HuH-7 (cell line): ENCODE measurements at regions not wholly inside any gene's neighbourhood (a gene's known extent, or its start where the extent isn't known, plus 50 kb on each side); places are given as distances from the start of the nearest gene placed in this dataset.
"Not testable (repeated sequence)": the region's sequence is repeated elsewhere in the genome, so short reads cannot be mapped to it uniquely, and the experiment has no call there.

ENCODE experiments used
- DNase-seq: peaks from one replicate; pipeline ENCODE4 v3.0.0; 2011; ENCODE audit warnings: low spot score

DNA sequence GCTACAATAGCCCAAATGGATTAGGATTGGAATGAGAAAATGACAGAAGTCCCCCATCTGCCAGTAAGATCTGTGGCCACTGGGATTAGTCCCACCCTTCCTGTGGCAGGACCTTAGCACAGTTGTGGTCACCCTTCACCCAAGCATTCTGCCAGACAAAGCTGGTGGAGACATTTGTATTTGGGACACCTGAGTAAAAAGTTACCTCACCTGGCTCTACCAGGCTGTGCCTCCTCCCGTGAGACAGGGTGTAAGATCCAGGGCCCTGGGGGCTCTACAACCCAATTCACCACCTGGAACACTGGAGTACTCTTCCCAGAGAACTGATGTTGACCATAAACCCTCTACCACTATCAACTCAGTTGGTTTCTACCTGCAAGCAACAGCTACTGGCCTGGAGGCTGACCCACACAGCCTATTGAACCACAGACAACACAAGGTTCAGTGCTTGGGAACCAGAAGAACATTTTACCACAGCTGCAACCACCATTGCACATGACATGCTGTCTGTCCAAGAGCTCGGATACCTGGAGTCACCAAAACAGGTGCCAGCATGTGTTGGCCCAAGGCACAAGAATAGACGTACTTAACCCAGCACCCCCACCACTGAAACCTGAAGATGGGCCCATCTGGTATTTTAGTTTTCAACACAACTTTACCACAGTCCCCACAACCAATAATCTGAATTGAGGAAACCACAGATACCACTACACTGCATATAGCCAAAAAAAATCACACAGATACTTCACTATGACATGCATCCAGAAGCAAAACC is 1686.7 kb downstream of the SI start:
- DNase-seq = no peak

DNA sequence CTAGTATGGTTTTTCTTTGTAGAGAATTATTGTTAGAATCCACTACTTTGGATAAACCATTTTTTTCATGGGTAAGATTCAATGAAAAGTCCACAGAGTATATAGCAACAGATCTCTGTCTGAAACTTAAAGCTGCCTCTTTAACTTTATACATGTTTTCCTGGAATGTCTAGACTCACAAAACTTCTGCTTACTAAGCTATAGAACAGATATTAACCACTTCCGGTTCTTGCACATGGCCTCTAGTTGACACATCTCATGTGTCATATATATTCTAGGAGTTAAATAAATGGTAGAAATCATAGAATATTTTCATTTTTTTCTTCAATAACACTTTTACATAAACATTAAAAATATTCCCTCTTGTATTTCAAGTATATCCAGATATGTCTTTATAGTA is 1693.9 kb downstream of the SI start:
- DNase-seq = no peak

DNA sequence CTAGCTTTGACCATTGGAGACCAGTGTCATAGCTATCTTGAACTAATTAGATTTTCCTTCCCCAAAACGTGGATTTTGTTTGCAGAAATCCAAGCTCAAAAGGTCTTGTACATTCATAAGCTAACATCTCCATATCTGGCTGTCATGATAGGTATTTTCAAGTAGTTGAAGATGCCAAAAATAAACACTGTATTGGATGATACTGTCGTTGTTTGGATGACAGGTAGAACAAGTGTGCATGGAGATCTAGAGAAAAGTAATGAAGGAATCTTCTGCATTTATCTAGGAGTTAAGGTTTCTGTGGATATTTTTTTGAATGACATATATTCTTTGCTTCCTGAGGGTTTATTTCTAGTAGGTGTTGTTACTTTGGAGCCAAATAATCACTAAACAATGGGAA is 1696.1 kb downstream of the SI start:
- DNase-seq = no peak

DNA sequence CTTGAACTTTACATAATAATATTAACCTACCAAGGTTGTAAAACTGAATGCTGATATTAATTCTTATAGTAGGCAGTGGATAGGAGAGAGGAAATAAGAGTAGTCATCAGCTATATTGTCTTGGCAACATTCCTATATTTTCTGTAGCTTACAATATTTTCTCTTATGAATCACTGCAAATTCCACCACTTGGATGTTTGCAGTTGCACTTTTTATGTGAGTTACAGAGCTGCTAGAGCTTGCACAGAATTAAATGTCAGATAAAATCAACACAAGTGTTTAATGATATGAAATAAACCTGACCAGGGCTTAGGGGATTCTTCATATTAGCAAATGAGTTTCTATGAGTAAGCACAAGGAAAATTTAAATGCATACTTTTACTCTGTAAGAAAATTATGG is 1710.1 kb downstream of the SI start:
- no peak for DNase-seq

DNA sequence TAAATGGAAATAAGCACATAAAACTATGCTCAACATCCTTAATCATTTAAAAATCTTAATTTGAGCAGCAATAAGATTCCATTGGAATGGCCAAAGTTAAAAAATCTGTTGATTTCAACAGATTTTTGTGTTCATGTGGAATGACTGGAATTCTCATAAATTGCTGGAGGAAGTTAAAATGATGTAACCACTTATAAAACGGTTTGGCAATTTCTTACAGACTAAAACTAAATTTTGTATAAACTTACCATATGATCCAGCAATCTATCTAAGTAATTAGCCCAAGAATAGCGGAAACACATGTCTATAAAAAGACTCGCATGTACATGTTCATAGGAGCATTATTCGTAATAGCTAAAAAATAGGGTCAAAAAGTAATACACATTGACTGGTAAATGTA is 1713.6 kb downstream of the SI start:
- no peak for DNase-seq

DNA sequence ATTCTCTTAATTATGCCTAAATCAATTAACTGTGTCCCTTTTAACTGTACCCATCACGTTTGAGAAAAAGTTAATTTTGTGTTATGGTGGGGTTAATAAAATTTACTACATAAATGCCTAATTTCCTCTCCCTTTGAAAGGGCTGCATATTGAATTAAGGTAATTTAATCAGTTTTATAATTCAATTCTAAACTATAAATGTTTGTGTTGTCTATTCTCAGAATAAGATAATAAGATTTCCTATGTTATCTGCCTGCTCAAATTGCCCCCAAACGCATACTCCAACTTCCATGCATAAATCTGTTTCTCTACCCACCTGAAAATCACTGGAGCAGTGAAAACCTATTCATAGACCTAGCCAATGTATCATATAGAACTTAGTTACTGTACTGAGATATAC is 1716.1 kb downstream of the SI start:
- no peak for DNase-seq

DNA sequence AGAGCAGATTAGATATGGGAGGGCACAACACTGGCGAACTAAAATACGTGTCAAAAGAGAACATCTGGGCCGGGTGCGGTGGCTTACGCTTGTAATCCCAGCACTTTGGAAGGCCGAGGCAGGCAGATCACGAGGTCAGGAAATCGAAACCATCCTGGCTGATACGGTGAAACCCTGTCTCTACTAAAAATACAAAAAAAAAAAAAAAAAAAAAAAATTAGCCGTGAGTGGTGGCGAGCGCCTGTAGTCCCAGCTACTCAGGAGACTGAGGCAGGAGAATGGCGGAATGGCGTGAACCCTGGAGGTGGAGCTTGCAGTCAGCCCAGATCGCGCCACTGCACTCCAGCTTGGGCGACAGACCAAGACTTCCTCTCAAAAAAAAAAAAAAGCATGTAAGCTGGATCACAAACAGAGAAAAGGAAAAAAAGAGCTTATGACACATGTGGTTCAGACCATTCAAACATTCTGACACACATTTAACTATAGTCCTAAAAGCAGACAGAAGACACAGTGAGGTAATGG is 1716.9 kb downstream of the SI start:
- DNase-seq = not testable (repeated sequence)

DNA sequence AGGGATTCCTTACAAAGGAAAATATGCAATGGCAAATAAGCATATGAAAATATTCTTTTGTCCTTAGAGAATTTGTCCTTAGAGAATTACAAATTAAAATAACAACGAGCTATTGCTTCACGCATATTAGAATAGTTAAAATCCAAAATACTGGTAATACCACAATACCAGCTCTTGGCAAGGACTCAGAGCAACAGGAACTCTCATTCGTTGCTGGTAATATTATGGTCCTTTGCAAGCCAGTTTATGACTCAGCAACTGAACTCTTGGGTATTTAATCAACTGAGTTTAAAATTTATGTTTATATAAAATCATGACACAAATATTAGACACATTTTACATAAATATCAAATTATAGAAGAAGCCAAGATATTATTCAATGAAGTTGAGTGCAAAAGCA is 1730.4 kb downstream of the SI start:
- no peak for DNase-seq

DNA sequence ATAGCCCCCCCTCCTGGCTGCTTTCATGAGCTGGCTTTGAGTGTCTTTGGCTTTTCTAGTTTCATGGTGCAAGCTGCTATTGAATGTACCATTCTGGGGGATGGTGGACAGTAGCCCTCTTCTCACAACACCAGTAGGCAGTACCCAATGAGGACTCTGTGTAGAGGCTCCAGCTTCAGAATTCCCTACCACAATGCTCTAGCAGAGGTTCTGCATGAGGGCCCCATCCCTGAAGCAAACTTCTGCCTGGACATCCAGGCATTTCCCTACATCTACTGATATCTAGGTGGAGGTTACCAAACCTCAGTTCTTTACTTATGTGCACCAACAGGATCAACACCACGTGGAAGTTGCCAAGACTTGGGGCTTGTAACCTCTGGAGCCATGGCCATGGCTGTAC is 1742.9 kb downstream of the SI start:
- no peak for DNase-seq

DNA sequence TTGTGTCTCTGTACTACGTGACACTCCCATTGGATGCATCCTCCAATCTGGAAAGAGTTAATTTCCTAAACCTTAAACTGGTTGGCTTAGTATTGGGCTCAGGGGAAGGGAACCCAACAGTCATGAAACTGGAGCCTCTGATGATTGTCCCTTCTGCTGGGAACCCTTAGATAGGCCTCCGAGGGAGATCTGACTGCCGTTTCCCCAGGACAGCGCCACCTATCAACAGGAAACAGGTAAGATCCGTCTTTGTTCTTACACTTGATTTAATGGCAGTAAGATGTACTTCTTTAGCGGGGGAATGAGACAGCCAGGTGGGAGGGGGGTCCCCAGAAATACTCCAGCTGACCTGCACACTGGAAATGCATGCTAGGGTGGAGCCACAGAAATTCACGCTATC is 1749.6 kb downstream of the SI start:
- no peak for DNase-seq

DNA sequence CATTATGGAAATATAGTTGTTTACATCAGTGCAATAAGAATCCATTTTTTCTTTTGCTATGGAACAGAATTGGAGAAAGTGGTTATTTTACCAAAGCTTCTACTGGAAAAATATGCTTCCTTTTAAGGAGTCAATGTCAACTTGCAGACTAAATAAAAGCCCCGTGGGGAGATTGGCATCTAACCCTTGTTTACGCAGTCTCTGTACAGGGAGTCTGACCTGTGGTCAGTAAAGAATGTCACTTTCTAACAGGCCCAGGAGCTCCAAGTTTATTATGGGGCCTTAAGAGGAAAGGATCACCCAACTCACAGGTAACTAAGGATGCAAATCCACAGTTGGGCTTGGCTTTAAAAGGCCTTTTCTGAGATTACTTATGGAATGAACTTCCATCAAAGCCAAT is 1751.2 kb downstream of the SI start:
- no peak for DNase-seq

DNA sequence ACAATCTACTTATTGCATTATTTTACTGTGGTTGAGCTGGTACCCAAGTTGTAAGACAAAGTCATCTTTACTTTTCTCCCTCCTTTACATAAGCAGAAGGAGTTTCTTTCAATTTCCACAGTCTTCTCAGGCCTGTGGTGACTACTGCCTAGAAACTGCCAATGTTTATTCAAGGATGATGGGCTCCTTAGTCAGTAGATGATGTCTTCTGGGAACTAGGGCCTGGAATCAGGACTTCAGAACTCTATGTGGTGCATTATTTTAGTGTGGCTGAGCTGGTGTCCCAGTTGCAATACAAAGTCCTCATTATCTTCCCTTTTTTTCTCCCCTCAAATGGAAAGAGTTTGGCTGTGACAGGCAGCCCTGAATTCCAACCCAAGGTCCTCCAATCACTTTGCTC is 1762.5 kb downstream of the SI start:
- DNase-seq = no peak

DNA sequence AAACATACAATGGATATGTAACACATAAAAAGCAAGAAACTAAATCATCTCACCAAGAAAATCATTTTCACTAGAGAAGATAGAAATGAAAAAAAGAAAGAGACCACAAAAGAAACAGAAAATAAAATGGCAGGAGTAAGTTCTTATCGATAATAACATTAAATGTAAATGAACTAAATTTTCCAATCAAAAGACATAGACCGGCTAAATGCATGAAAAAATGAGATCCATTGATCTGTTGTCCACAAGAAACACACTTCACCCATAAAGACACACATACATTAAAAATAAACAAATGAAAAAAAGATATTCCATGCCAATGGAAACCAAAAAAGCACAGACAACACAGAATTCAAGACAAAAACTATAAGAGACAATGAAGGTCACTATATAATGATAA is 1771.9 kb downstream of the SI start:
- DNase-seq = no peak

DNA sequence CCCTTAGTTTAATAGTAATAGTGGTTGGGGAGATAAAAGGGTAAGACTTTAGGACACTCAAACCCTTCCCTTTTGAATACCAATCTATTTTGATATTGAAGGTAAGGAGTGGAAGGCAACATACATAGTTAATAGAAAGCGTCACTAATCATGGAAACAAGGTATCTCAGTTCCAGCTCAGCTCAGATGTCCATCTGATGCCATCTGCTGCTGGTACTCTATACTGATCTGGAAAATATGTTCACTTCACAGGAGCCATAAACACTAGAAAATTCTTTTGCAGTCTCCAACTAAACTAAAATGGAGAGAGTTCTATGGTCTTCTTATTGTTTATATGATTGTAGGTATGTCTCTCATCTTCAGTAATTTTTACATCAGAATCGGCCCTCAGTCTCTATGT is 1777.1 kb downstream of the OTOL1 start:
- no peak for DNase-seq

DNA sequence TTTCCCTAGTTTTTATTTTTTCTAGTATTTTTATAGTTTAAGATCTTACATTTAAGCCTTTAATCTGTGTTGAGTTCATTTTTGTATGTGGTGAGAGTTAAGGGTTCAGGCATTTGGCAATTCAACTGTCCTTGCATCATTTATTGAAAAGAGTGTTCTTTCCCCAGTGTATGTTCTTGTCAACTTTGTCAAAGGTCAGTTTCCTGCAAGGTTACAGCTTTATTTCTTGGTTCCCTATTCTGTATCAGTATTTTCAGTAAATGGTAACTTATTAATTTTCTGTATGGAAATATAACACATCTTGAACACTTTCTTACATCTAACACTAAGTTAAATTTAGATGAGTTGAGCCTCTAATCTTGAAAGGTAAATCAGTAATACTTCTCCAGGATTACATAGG is 1770.1 kb downstream of the OTOL1 start:
- DNase-seq = no peak

DNA sequence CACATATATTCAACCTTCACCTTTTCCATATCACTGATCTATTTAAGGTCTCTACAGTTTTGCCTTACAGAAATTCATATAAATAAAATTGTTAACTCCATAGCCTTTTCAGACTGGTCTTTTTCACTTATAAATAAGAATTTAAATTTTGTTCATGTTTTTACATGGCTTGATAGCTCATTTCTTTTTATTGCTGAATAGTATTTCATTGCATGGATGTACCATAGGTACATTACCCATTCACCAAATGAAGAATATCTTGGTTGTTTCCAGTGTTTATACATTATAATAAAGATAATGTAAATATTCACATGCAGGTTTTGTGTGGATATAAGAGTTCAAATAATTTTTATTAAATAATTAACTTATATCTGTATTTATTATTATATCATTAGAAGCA is 1765.0 kb downstream of the OTOL1 start:
- no peak for DNase-seq

DNA sequence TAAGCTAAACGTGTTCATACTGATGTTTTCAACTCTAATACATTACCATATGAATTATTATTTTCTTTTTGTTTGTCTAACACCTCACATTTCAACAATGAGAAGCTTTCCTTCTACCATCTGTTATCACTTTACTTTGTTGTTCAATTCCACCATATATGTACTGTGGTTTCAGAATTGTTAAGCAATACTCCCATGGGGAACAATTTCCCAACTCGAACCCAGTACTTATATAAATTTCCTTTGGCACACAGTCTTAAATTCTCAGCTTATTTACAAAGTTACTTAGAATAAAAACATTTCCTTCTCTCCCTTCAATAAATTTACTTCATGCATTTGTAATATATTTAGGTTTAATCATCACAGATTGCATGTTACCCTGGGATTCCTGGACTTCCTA is 1764.4 kb downstream of the OTOL1 start:
- DNase-seq = no peak

DNA sequence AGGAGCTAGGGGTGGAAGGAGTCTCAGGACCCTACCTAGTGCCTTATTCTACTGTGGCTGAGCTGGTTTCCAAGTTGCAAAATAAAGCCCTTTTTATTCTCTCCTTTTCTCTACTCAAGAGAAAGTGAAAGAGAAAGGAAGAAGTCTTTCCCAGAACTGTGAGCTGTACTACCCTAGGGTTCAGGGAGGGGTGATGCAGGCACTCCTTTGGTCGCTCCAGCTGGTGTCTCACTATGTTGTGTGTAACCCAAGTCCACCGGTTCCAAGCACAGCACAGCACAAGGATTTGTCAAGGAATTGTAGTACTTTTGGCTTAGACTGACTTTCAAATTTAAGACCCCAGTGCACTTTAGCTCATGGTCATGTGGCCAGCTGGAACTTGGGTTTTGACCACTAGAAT is 1721.7 kb downstream of the OTOL1 start:
- DNase-seq = no peak

DNA sequence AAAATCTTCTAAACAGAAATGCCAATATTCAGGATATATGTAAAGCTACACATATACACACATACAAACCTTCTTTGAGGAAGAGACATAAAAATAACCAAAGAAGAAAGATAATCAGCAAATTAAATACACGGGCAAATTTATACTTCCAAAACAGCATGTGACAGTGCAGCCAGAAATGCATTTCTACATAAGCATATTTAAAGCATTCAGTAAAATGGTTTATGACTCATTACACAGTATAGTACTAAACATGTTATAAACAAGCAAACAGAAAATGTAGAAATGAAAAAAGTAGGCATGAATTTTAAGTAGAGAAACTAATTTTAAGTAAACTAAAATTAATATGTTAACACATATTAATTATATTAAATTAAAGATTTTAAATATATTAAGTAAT is 1717.2 kb downstream of the OTOL1 start:
- DNase-seq = no peak

DNA sequence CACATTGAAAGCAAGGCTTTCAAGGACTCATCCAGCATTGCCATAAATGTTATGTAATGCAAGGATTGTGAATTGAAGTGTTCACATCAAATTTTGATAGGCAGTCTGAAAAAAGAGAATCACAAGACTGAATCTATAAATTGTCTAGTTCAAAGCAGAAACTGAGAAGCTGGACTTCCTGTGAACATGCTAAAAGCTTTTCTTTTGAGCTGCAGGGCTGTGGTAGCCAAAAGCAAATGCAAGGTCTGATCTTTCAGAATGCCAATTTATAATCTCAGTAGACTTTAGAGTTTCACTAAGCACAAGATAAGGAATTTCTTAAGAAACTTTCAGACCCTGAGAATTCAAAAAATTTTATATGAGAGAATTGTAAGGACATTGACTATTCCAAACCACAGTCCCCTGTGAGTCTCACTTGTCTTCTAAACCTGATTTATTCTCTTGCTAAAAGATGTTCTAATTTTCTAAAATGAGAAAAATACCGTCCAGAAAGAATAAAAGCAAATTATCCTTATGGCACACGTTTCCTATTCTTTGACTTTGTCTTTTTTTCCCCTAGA is 1700.3 kb downstream of the OTOL1 start:
- DNase-seq = no peak

DNA sequence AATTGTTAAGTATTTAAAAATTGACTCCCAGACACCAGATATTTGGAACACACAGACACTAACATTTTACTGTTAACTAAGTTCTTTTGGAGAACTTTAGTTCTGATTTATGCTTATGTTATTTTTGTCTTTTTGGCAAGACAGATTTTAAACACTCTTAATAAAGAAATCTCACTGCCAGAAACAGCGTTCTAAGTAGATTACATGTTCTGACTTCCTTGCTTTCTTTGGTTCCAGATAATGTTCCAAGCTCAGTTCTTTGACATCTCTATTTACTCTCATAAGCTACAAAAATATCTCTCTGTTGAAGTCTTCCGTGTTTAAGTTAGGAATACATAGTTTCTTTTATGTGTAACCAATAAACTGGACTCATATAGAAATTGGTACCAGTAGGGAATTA is 1699.6 kb downstream of the OTOL1 start:
- DNase-seq = no peak

DNA sequence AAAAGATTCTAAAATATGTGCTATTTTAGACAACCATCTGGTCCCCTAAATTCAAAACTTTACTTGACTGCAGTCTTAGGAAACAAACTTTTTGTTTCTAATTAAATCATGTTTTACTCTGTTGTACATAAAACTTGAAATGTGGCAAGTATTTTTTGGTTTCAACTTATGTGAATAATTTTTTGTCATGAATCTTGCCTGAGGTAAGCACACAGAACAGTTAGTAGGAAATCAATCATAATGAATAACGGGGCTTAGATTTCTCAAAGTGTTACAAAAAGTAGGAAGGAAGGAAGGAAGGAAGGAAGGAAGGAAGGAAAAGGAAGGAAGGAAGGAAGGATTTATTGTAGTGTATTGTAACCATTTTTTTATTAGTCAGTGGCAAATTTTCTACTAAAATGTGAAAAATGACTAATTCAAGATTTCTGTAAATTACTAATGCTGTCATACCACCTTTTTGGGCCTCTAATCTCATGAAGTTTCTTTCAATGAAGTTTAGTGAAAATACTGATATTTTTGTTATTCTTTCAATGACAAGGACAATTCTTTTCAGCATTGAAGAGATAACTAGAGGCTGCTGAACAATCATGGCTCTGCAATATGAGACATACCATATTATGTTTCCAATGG is 1689.2 kb downstream of the OTOL1 start:
- no peak for DNase-seq

DNA sequence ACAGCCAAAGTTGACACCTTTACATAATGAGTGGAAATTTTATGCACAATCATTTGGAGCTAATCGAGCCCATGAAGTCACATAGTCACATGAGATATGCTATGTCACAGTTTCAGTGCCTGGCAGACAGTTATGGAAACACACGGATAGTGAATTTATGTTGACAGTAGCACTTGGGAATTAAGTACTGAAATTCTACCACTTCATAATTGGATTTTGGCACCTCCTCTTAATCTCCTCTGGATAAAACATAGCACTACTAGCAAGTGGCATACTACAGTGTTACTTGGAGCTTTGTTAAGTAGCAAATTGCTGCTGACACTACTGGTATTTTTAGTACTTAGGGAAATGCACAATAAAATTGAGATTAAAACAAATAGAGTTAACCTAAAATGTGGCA is 1679.4 kb downstream of the OTOL1 start:
- no peak for DNase-seq

DNA sequence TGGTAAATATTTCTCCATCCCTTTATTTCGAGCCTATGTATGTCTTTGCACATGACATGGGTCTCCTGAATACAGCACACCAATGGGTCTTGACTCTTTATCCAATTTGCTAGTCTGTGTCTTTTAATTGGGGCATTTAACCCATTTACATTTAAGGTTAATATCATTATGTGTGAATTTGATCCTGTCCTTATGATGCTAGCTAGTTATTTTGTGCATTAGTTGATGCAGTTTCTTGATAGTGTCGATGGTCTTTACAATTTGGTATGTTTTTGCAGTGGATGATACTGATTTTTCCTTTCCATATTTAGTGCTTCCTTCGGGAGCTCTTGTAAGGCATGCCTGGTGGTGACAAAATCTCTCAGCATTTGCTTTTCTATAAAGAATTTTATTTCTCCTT is 1675.9 kb downstream of the OTOL1 start:
- DNase-seq = not testable (repeated sequence)
